ENCODE measurements at regions not wholly inside any gene's neighbourhood (a gene's known extent, or its start where the extent isn't known, plus 50 kb on each side); places are given as distances from the start of the nearest gene placed in this dataset.

DNA sequence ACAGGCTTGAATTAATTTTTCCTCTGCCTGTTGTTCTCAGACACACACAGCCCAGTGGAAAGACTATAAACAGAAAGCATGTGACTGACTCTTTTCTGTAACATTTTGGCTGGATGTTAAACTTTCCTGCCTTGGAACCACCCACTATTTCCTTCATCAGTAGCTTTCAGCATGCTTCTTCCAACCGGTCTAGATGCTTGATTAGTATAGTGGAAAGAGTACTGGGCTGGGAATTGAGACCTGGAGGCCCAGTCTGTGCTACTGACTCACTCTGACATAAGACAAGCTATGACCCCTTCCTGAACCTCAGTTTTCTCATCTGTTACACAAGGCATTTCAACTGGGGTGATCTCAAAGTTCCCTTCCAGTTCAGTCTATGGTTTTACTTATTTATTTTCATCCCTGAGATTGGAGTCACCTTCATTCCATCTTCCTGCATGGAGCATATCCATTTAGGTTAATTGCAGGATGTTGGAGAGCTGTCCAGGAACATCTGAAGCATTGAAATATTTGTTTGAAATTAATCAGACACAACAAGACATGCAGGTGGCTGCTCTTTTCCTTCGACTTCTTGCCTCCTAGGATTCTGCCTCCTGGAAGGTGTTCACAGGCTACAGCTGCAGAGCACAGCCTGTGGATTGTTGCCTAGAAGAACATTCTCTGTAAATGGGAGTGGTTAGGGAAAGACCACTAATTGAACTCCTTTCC, 173.4 kb downstream of the RTL9 start:
- H3K27ac ChIP-seq (ENCODE audit: low read depth in 1 of 2, low read length in 2 of 2), result no peak overlapping the region
- H3K36me3 ChIP-seq (ENCODE audit: insufficient read depth, low read length), result no peaks in the 10 kb centered on the region
- no peak overlapping the region for H3K27ac Mint-ChIP-seq
- no peaks in the 10 kb centered on the region for H3K4me1 ChIP-seq (ENCODE audit: insufficient read depth, low read length)
- ATAC-seq (ENCODE audit: poor library complexity) (no peak), DNase-seq (no peak)
- H3K4me3 ChIP-seq (ENCODE audit: low read length), result no peak overlapping the region
- POLR2A ChIA-PET, result no interaction called here
- no peaks in the 10 kb centered on the region for H3K27me3 Mint-ChIP-seq
- TF ChIP-seq, protein P1, sequence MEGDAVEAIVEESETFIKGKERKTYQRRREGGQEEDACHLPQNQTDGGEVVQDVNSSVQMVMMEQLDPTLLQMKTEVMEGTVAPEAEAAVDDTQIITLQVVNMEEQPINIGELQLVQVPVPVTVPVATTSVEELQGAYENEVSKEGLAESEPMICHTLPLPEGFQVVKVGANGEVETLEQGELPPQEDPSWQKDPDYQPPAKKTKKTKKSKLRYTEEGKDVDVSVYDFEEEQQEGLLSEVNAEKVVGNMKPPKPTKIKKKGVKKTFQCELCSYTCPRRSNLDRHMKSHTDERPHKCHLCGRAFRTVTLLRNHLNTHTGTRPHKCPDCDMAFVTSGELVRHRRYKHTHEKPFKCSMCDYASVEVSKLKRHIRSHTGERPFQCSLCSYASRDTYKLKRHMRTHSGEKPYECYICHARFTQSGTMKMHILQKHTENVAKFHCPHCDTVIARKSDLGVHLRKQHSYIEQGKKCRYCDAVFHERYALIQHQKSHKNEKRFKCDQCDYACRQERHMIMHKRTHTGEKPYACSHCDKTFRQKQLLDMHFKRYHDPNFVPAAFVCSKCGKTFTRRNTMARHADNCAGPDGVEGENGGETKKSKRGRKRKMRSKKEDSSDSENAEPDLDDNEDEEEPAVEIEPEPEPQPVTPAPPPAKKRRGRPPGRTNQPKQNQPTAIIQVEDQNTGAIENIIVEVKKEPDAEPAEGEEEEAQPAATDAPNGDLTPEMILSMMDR (IDR thresholded peaks at IDR 0.05), result no peak
- CTCF ChIA-PET, result no interaction called here
- no peaks in the 10 kb centered on the region for H3K27me3 ChIP-seq (ENCODE audit: control insufficient read depth in 1 of 2, insufficient read depth in 2 of 2, low read length in 2 of 2)
- H3K9me3 Mint-ChIP-seq, result no peaks in the 10 kb centered on the region
- intact Hi-C loops (cut with DNase I, micrococcal nuclease), result no loop called here
- no peaks in the 10 kb centered on the region for H3K36me3 Mint-ChIP-seq (ENCODE audit: low read depth)
- H3K9me3 ChIP-seq (ENCODE audit: control insufficient read depth in 1 of 2, insufficient read depth in 1 of 2, low read length in 2 of 2), result no peaks in the 10 kb centered on the region
- H3K4me3 Mint-ChIP-seq, result no peak overlapping the region
- no peaks in the 10 kb centered on the region for H3K4me1 Mint-ChIP-seq (ENCODE audit: low read depth)

DNA sequence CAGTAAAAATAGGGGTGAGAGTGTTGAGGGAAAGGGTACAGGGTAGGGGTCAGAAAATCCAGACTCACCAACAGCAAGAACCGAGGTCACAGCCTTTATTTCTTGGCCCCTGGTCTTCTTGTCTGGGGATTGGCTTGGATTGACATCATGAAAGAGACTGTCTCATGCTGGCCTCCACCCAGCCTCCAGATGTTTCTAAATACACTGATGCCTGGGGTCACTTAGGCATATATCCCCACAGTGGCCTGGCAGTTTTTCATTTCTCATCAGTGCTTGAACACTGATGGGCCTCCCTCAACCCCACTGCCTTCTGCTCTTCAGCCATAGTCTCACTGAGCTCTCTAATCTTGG, 173.9 kb downstream of the RTL9 start:
- Mint-ChIP-seq H3K27ac (no peak overlapping the region), H3K9me3 (no peaks in the 10 kb centered on the region), H3K27me3 (no peaks in the 10 kb centered on the region), H3K4me1 (ENCODE audit: low read depth) (no peaks in the 10 kb centered on the region), H3K4me3 (no peak overlapping the region), H3K36me3 (ENCODE audit: low read depth) (no peaks in the 10 kb centered on the region)
- ChIA-PET POLR2A (no interaction called here), CTCF (no interaction called here)
- ATAC-seq (ENCODE audit: poor library complexity) (no peak), DNase-seq (no peak)
- Histone ChIP-seq H3K4me3 (ENCODE audit: low read length) (no peak overlapping the region), H3K9me3 (ENCODE audit: control insufficient read depth in 1 of 2, insufficient read depth in 1 of 2, low read length in 2 of 2) (no peaks in the 10 kb centered on the region), H3K27ac (ENCODE audit: low read depth in 1 of 2, low read length in 2 of 2) (no peak overlapping the region), H3K27me3 (ENCODE audit: control insufficient read depth in 1 of 2, insufficient read depth in 2 of 2, low read length in 2 of 2) (no peaks in the 10 kb centered on the region), H3K36me3 (ENCODE audit: insufficient read depth, low read length) (no peaks in the 10 kb centered on the region), H3K4me1 (ENCODE audit: insufficient read depth, low read length) (no peaks in the 10 kb centered on the region)
- TF ChIP-seq, protein P1 (IDR thresholded peaks at IDR 0.05), result no peak
- intact Hi-C loops (cut with DNase I, micrococcal nuclease), result no loop called here

DNA sequence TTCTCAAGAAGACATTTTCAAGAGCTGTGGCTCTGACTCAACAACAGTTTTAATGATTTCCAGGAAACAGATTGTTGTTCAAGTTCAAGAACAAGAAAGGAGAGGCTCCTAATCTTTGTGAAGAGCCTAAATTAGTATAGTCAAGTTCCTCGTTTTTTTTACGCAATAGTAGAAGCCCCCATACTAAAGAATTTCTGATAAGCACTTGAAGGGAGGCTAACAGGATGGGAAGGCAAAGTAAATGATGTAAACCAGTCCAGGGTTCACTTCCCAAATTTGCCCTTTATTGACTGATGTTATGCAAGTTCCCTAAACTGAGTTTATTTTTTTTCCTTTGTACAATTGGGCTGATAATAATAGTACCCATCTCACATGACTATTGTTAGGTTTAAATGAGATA, 178.2 kb downstream of the RTL9 start:
- DNase-seq (no peak), ATAC-seq (ENCODE audit: poor library complexity) (no peak)
- Mint-ChIP-seq H3K27me3 (no peaks in the 10 kb centered on the region), H3K4me1 (ENCODE audit: low read depth) (no peaks in the 10 kb centered on the region), H3K9me3 (no peaks in the 10 kb centered on the region), H3K4me3 (no peak overlapping the region), H3K36me3 (ENCODE audit: low read depth) (no peaks in the 10 kb centered on the region), H3K27ac (no peak overlapping the region)
- no peak overlapping the region for H3K4me3 ChIP-seq (ENCODE audit: low read length)
- intact Hi-C loops (cut with DNase I, micrococcal nuclease), result no loop called here
- ChIA-PET POLR2A (no interaction called here), CTCF (no interaction called here)
- no peaks in the 10 kb centered on the region for H3K4me1 ChIP-seq (ENCODE audit: insufficient read depth, low read length)
- H3K36me3 ChIP-seq (ENCODE audit: insufficient read depth, low read length), result no peaks in the 10 kb centered on the region
- no peak overlapping the region for H3K27ac ChIP-seq (ENCODE audit: low read depth in 1 of 2, low read length in 2 of 2)
- TF ChIP-seq, protein P1 (IDR thresholded peaks at IDR 0.05), result no peak
- H3K9me3 ChIP-seq (ENCODE audit: control insufficient read depth in 1 of 2, insufficient read depth in 1 of 2, low read length in 2 of 2), result no peaks in the 10 kb centered on the region
- no peaks in the 10 kb centered on the region for H3K27me3 ChIP-seq (ENCODE audit: control insufficient read depth in 1 of 2, insufficient read depth in 2 of 2, low read length in 2 of 2)

Data from CD4-positive, alpha-beta T cell (primary cell).